Stimulated activated CD8-positive, alpha-beta memory T cell treated with anti-CD3 and anti-CD28 coated beads, Interleukin-4, amount 100 ng/mL, for 48 hours (primary cell): ENCODE measurements at regions not wholly inside any gene's neighbourhood (a gene's known extent, or its start where the extent isn't known, plus 50 kb on each side); places are given as distances from the start of the nearest gene placed in this dataset.

ENCODE experiments used
- DNase-seq: peaks from one replicate; pipeline ENCODE4 v3.0.0-alpha.2; 2020

- DNase-seq = no peak
Measured at GRCh38 chr17:77001487-77001886, 133.3 kb downstream of the MGAT5B start.

GRCh38 chr17:77002103-77003045 is 134.2 kb downstream of the MGAT5B start:
- no peak for DNase-seq

- DNase-seq = no peak
Measured at GRCh38 chr17:77003699-77004098, 135.5 kb downstream of the MGAT5B start.

GRCh38 chr17:77006971-77007649 is 133.7 kb upstream of the SEC14L1 start:
- no peak for DNase-seq

GRCh38 chr17:77009877-77010276 is 130.9 kb upstream of the SEC14L1 start:
- no peak for DNase-seq

- no peak for DNase-seq
Measured at GRCh38 chr17:77010667-77011066, 130.1 kb upstream of the SEC14L1 start.

- DNase-seq = peak; percentile 78
Measured at GRCh38 chr17:77011173-77012011, 129.4 kb upstream of the SEC14L1 start.

- DNase-seq = no peak
Measured at GRCh38 chr17:77018504-77018903, 122.3 kb upstream of the SEC14L1 start.

GRCh38 chr17:77019893-77020379 is 120.8 kb upstream of the SEC14L1 start:
- DNase-seq = no peak

- no peak for DNase-seq
Measured at GRCh38 chr17:77020973-77021372, 119.8 kb upstream of the SEC14L1 start.

GRCh38 chr17:77022766-77023165 is 118.0 kb upstream of the SEC14L1 start:
- no peak for DNase-seq

- no peak for DNase-seq
Measured at GRCh38 chr17:77025781-77026180, 115.0 kb upstream of the SEC14L1 start.

- no peak for DNase-seq
Measured at GRCh38 chr17:77027271-77027889, 113.4 kb upstream of the SEC14L1 start.

GRCh38 chr17:77028900-77029299 is 111.9 kb upstream of the SEC14L1 start:
- DNase-seq = no peak

- no peak for DNase-seq
Measured at GRCh38 chr17:77032929-77033328, 107.8 kb upstream of the SEC14L1 start.

- no peak for DNase-seq
Measured at GRCh38 chr17:77033892-77034404, 106.8 kb upstream of the SEC14L1 start.

GRCh38 chr17:77034677-77035424 is 105.9 kb upstream of the SEC14L1 start:
- no peak for DNase-seq

GRCh38 chr17:77035526-77035925 is 105.2 kb upstream of the SEC14L1 start:
- no peak for DNase-seq

GRCh38 chr17:77036136-77036840 is 104.5 kb upstream of the SEC14L1 start:
- DNase-seq = no peak

- DNase-seq = no peak
Measured at GRCh38 chr17:77036841-77037381, 103.9 kb upstream of the SEC14L1 start.

GRCh38 chr17:77037943-77038342 is 102.8 kb upstream of the SEC14L1 start:
- DNase-seq = no peak
